ENCODE measurements at regions not wholly inside any gene's neighbourhood (a gene's known extent, or its start where the extent isn't known, plus 50 kb on each side); places are given as distances from the start of the nearest gene placed in this dataset.
A peak's percentile ranks its signal among the peaks of the same experiment; 100 is the strongest.

GRCh38 chr18:27400001-27400400 lies 214.9 kb upstream of the CHST9 start:
- H3K9me3 Mint-ChIP-seq: peaks cover 19 to 24% of the 10 kb centered on the region in 2 donors
- ATAC-seq: no peak
- DNase-seq (ENCODE audit: low spot score in 2 of 2): no peak
- no peak overlapping the region for H3K27ac Mint-ChIP-seq
- H3K36me3 Mint-ChIP-seq: no peaks in the 10 kb centered on the region

DNA sequence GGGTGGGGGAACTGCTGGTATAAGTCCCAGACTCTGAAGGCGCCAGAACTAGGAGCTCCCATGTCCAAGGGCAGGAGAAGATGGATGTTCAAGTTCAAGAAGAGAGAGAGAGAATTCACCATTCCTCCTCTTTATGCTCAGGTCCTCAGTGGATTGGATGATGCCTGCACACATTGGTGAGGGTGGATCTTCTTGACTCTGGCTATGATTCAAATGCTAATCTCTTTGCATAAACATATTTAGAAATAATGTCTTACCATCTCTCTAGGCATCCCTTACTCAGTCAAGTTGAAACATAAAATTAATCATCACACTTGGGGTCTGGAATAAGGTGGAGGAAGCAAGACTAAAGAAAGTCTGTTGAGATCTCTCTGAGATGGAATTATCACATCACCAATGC lies 210.6 kb upstream of the CHST9 start:
- no peak for DNase-seq (ENCODE audit: low spot score in 2 of 2)
- Mint-ChIP-seq H3K27ac (no peak overlapping the region), H3K36me3 (no peaks in the 10 kb centered on the region), H3K9me3 (peaks cover 26 to 28% of the 10 kb centered on the region in 2 donors)
- ATAC-seq: no peak

- ATAC-seq (no peak), DNase-seq (ENCODE audit: low spot score in 2 of 2) (no peak)
- Mint-ChIP-seq H3K9me3 (peaks cover 20 to 27% of the 10 kb centered on the region in 2 donors), H3K36me3 (no peaks in the 10 kb centered on the region), H3K27ac (no peak overlapping the region)
Observed at GRCh38 chr18:27394687-27395086, 209.6 kb upstream of the CHST9 start.

DNA sequence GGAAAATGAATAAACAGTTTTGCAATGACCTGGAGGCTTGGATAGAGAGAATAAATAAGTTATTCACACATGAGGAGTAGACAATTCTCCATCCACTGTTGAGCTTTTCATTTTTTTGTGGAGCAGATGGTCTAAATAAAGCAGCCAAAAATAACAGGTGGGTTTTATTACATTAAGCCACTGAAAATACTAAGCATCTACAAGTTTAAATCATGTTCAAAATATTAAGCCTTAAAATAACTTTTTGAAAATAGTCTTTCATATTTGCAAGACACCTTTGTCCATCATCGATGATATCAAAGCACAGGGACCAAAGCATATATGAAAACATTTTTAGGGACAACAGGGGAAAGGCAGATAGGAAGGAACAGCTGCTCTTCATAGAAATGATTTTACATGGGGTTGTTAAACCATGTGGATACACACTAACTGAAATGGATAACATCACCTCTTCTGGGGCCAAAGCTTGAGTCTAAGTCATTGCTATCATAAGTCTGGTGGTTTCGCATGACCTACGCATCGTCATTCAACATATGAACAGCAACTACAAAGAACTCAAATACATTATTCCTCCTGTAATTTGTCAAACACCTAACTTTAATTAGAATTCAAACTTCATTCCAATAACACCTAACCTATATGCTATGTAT lies 197.6 kb upstream of the CHST9 start:
- DNase-seq (ENCODE audit: low spot score in 2 of 2): no peak
- H3K9me3 Mint-ChIP-seq: peaks cover 37 to 41% of the 10 kb centered on the region in 2 donors
- no peak overlapping the region for H3K27ac Mint-ChIP-seq
- H3K36me3 Mint-ChIP-seq: peaks cover 0 to 15% of the 10 kb centered on the region in 2 donors
- ATAC-seq: no peak

- peaks cover 26 to 29% of the 10 kb centered on the region in 2 donors for H3K9me3 Mint-ChIP-seq
- no peak overlapping the region for H3K27ac Mint-ChIP-seq
- ATAC-seq: peak in 1 of 2 donors; percentile 58
- no peak for DNase-seq (ENCODE audit: low spot score in 2 of 2)
- peaks cover 0 to 15% of the 10 kb centered on the region in 2 donors for H3K36me3 Mint-ChIP-seq
Observed at GRCh38 chr18:27378431-27379095, 193.5 kb upstream of the CHST9 start.

GRCh38 chr18:27377251-27377650 lies 192.1 kb upstream of the CHST9 start:
- peaks cover 26 to 29% of the 10 kb centered on the region in 2 donors for H3K9me3 Mint-ChIP-seq
- peaks cover 0 to 15% of the 10 kb centered on the region in 2 donors for H3K36me3 Mint-ChIP-seq
- H3K27ac Mint-ChIP-seq: no peak overlapping the region
- ATAC-seq (no peak), DNase-seq (ENCODE audit: low spot score in 2 of 2) (no peak)

- Mint-ChIP-seq H3K27ac (no peak overlapping the region), H3K36me3 (no peaks in the 10 kb centered on the region), H3K9me3 (peaks cover 29 to 33% of the 10 kb centered on the region in 2 donors)
- DNase-seq (ENCODE audit: low spot score in 2 of 2): no peak
- ATAC-seq: no peak
Observed at GRCh38 chr18:27372386-27372785, 187.3 kb upstream of the CHST9 start.

DNA sequence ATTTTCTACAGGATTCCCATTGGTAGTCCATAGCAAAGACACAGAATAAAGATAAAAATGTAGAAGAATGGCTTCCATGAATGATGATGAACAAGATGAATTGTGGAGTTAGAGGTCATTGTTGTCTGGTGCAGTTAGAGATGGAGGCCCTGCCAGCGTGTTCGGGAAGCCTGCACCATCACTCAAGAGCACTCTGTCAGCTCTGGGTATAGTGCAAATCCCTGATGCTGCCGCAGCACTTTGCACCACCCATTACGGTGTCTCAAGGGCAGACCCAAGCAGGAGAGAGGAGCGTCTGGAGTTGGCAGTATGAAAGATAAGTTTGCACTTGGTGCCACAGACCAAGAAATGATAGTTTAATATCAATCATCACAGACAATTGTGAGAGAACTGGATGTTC lies 181.6 kb upstream of the CHST9 start:
- ATAC-seq: no peak
- H3K9me3 Mint-ChIP-seq: peaks cover 28 to 29% of the 10 kb centered on the region in 2 donors
- H3K36me3 Mint-ChIP-seq: no peaks in the 10 kb centered on the region
- DNase-seq (ENCODE audit: low spot score in 2 of 2): no peak
- H3K27ac Mint-ChIP-seq: no peak overlapping the region

GRCh38 chr18:27366151-27366550 lies 181.0 kb upstream of the CHST9 start:
- H3K36me3 Mint-ChIP-seq: no peaks in the 10 kb centered on the region
- H3K9me3 Mint-ChIP-seq: peaks cover 25% of the 10 kb centered on the region in 2 donors
- ATAC-seq (no peak), DNase-seq (ENCODE audit: low spot score in 2 of 2) (no peak)
- no peak overlapping the region for H3K27ac Mint-ChIP-seq

DNA sequence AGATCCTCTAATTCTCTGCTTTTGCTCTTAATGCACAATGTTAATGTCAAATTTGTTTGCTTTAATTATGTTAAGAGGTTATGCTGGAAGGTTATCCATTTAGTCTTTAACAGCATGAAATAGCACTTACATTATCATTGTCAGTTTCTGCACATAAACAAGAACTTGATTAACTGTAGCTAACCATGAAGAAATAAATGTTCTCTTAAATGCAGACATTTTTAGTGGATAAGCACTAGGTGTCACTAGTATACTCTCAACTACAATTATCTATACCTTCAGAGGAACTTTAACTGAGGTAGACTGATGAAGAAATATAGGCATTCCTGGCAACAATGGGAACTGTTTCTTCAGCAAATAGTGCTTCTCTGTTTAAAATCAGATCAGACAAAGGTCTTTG lies 178.8 kb upstream of the CHST9 start:
- Mint-ChIP-seq H3K9me3 (peaks cover 22 to 28% of the 10 kb centered on the region in 2 donors), H3K36me3 (no peaks in the 10 kb centered on the region), H3K27ac (no peak overlapping the region)
- ATAC-seq (no peak), DNase-seq (ENCODE audit: low spot score in 2 of 2) (no peak)

GRCh38 chr18:27361477-27361876 lies 176.4 kb upstream of the CHST9 start:
- H3K9me3 Mint-ChIP-seq: peaks cover 21 to 33% of the 10 kb centered on the region in 2 donors
- DNase-seq (ENCODE audit: low spot score in 2 of 2): no peak
- ATAC-seq: no peak
- no peak overlapping the region for H3K27ac Mint-ChIP-seq
- H3K36me3 Mint-ChIP-seq: peaks cover 0 to 4% of the 10 kb centered on the region in 2 donors

GRCh38 chr18:27355308-27355707 lies 170.2 kb upstream of the CHST9 start:
- peaks cover 7 to 14% of the 10 kb centered on the region in 2 donors for H3K36me3 Mint-ChIP-seq
- no peak overlapping the region for H3K27ac Mint-ChIP-seq
- ATAC-seq (no peak), DNase-seq (ENCODE audit: low spot score in 2 of 2) (no peak)
- H3K9me3 Mint-ChIP-seq: peaks cover 22 to 42% of the 10 kb centered on the region in 2 donors

DNA sequence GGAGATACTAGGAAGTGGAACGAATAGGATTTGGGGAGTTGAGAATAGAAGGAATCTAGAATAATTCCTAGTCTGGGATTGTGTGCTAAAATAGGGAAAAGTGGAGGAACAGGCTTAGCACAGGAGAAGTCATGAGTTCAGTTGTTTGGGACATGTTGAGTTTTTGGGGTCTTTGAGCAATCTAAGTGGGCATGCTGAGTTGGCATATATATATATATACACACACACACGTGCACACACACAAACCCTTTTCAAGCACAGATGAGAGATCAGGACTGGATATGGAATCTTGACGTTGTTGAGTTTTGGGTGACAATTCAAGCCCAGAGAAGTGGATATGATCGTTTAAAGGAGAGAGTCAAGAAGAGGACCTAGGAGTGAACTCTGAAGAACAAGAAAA lies 168.2 kb upstream of the CHST9 start:
- no peak for ATAC-seq
- peaks cover 7 to 10% of the 10 kb centered on the region in 2 donors for H3K36me3 Mint-ChIP-seq
- no peak overlapping the region for H3K27ac Mint-ChIP-seq
- H3K9me3 Mint-ChIP-seq: peaks cover 12 to 29% of the 10 kb centered on the region in 2 donors
- no peak for DNase-seq (ENCODE audit: low spot score in 2 of 2)

DNA sequence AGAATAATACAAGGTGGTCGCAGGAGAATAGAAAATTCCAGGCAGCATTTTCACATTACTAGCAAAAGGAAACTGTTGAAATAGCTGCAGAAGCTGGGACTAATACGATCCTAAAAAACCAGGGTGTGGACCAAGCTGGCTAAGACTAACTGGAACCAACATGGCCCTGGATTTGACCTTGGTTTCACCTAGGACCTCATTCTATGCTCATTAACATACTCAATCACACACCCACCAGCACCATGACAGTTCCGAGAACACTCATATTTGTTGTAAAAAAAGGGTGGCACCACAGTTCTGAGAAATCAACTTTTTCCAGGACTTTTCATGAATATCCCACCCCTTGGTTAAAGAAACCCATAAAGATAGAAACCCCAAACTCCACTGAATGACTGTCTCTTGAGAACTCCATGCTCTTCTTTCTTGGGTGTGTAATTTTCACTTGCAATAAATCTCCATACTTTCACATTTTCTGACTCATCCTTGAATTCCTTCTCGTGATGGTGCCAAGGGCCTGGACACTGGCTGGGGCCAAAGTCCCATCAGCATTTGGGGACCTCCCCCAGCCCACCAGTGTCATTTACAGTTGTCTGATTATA lies 164.3 kb upstream of the CHST9 start:
- peak overlapping the region in 1 of 2 donors; percentile 32 for H3K27ac Mint-ChIP-seq
- H3K9me3 Mint-ChIP-seq: peaks cover 15 to 31% of the 10 kb centered on the region in 2 donors
- ATAC-seq (no peak), DNase-seq (ENCODE audit: low spot score in 2 of 2) (no peak)
- H3K36me3 Mint-ChIP-seq: peaks cover 10 to 11% of the 10 kb centered on the region in 2 donors

DNA sequence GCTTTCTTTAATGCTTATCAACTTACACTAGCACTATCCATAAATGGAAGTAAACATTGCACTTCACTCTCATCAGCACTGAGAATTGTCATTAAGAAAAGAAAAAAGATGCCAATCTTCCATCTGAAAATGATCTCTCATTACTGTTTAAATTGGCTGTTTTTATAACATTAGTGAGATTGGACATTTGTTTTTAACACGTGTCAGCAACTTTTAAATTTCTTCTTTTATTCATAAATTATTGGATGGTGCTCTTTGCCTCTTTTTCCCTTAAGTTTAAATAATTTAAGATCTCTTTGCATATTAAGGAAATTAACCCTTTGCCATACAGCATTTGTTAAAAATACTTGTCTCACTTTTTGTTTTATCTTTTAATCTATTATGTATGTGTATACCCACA lies 146.5 kb upstream of the CHST9 start:
- DNase-seq (ENCODE audit: low spot score in 2 of 2) (no peak), ATAC-seq (no peak)
- Mint-ChIP-seq H3K27ac (no peak overlapping the region), H3K36me3 (peaks cover 0 to 5% of the 10 kb centered on the region in 2 donors), H3K9me3 (peaks cover 5 to 14% of the 10 kb centered on the region in 2 donors)

DNA sequence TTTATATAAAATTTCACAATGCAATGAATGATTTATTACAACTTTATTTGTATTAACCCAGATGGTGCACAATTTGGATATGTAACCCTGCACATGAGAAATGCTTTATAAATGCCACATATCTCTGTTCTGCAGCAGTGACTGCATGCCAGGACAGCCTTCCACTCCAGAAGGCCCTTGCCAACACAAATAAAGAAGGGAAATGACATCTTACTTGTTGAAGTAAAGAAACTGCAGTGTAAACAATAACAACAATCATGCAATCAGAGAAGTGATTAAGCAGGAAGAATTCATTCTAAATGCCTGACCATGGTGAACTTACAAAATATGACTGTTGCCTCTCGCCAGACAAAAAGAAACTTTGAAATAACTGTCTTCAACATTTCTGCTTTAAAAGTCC lies 129.9 kb upstream of the CHST9 start:
- Mint-ChIP-seq H3K27ac (no peak overlapping the region), H3K9me3 (peaks cover 10 to 15% of the 10 kb centered on the region in 2 donors), H3K36me3 (no peaks in the 10 kb centered on the region)
- no peak for DNase-seq (ENCODE audit: low spot score in 2 of 2)
- no peak for ATAC-seq

DNA sequence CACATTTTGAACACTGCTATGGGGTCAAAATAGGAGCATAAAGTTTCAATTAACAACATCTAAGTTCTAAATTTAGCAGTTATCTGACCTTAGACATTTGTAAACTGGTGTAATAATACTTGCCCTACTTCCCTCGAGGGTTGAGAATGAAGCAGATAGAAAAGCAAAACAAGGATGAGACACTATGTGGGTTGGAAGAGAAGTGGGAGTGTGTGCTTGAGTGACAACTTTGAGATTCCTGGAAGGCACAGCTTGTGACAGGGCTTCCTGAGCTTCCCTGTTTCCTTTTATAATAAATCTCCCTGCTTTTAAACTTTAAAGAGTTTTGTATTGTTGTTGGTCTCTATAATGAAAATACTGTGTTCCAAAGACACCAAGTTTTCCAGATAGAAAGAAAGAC lies 128.6 kb upstream of the CHST9 start:
- no peaks in the 10 kb centered on the region for H3K36me3 Mint-ChIP-seq
- DNase-seq (ENCODE audit: low spot score in 2 of 2) (no peak), ATAC-seq (no peak)
- peaks cover 8 to 10% of the 10 kb centered on the region in 2 donors for H3K9me3 Mint-ChIP-seq
- no peak overlapping the region for H3K27ac Mint-ChIP-seq

All from activated naive CD4-positive, alpha-beta T cell treated with anti-CD3 and anti-CD28 coated beads, Interleukin-2, amount 50 U/mL, for 72 hours (primary cell).